Activated CD4-positive, CD25-positive, alpha-beta regulatory T cell treated with anti-CD3 and anti-CD28 coated beads, Interleukin-2, amount 50 U/mL, for 16 hours (primary cell): ENCODE measurements at regions not wholly inside any gene's neighbourhood (a gene's known extent, or its start where the extent isn't known, plus 50 kb on each side); places are given as distances from the start of the nearest gene placed in this dataset.

Source experiments
- DNase-seq: peaks from one replicate; pipeline ENCODE4 v3.0.0-alpha.2; 2020; ENCODE audit warnings: low read depth, low spot score

DNA sequence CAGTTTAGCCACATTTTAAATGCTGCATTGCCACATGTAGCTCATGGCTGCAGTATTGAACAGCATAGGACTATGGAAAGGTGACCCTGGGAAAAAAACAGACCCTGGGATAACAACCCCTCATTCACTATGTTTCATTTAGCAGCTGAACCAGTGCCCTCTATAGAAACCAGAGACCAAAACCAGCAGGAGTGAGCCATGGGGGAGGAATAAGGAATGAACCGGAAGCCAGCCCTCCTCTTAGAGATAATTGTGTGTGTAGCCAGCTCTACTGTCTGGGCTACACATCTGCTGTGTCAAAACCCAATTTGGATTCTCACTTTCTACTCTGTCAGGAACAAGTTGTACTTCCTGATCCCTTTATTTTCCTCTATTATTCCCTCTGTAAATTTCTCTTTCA is 158.5 kb upstream of the S100G start:
- no peak for DNase-seq

- no peak for DNase-seq
Measured at GRCh38 chrX:16496175-16496574, 153.8 kb upstream of the S100G start.

DNA sequence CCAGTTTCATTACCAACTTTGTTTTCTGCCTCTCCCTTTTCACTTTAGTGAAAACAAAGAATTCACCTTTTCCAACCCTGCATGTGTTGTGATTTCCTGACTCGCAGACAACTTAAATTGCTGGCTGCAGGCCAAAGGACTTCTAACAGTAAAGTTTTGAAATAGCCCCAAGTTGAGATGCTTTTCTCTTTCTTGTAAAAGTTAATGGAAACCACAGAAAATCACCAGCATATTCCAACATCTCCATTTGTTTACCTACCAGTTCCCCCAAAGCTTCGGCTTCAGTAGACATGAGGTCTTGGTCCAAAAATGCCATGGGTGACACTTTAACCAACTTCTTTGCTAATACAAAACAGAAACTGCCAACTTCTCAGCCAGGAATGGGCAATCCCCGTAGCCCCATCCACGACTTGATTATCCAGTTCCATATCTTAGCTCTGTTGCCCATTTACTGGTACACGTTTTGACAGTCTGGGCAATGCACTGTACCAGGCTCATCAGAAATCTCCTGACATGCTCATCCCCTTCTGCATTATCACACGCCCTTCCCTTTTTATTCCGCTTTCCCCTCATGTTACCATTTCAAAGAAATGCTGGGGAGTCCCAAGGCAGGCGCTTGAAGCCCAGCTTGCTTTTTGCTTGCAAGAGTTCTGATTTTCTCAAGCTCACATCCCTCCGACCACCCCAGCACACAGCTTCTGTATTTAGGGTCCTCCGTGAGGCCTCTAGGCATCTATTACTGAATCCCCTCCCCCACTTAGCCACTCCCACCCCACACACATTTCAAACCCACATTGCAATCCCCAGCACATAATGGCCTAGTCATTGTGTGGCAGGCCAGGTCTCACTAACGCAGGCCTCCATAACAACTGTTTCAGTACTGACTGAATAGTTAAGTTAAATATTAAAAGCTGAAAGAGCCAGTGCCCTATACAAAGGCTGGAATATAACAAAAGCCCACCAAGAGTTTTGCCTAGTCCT is 137.9 kb upstream of the S100G start:
- DNase-seq = no peak

DNA sequence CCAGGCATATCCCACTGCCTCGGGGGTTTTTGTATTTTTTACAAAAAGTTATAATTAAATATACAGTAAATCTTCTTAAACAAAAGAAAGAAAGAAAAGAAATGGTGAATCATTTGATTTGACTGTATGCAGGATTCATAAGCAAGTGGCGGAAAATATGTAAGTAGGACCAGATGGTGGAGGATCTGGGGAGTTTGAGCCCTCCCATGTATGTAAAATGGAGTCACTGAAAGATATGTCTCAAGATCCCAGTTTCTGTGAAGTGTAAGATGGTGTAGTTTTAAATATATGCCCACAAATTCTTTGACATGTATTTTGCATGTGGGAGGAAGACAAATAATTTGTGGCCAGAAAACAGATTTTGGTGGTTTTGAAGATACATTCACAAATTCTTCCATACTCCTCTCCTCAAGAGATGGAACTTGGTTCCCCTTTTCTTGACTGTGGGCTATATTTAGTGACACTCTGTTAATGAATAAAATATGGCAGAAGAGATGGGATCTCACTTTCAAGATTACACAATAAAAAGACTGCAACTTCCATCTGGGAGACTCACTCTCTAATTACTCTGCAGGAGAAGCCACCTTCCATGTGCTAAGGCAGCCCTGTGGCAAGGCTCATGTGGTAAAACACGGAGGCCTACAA is 133.6 kb upstream of the S100G start:
- no peak for DNase-seq

DNA sequence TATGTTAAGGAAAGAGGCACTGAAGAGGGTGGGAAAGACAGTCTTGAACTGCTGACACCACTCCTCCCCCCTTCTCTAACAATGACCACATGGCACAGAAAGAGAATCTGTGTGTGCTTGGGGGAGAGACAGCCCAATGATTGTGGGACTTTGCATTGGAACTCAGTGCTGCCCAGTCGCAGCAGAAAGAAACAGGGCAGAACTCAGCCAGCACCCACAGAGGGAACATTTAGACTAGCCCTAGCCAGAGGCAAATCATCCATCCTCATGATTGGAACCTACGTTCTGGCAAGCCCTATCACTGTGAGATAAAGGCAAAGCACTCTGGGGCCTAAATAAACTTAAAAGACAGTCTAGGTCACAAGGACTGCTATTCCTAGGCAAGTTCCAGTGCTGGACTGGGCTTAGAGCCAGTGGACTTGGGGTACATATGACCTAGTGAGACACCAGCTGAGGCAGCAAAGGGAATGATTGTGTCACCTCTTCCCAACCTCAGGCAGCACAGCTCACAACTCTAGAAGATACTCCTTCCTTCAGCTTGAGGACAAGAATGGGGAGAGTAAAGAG is 132.8 kb upstream of the S100G start:
- no peak for DNase-seq

DNA sequence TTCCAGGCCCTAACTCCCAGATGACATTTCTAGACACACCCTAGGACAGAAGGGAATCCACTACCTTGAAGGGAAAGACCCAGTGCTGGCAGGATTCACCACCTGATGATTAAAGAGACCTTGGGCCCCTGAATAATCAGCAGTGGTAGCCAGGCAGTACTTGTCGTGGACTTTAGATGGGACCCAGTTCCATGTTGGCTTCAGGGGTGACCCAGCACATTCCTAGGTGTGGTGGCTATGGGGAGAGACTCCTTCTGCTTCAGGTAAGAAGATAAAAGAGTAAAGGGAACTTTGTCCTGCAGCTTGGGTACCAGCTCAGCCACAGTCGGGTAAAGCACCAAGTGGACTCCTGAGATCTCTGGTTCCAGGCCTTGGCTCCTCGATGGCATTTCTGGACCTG is 131.8 kb upstream of the S100G start:
- no peak for DNase-seq

- no peak for DNase-seq
Measured at GRCh38 chrX:16524316-16524715, 125.6 kb upstream of the S100G start.

- DNase-seq = no peak
Measured at GRCh38 chrX:16526003-16526402, 124.0 kb upstream of the S100G start.

GRCh38 chrX:16528620-16529019 is 121.3 kb upstream of the S100G start:
- DNase-seq = no peak
